A673 (cell line): ENCODE measurements at regions not wholly inside any gene's neighbourhood (a gene's known extent, or its start where the extent isn't known, plus 50 kb on each side); places are given as distances from the start of the nearest gene placed in this dataset.

Source experiments
- EZH2 ChIP-seq: fragments of 200-600 bp; sonication (generic); IDR thresholded peaks from 2 replicates; pipeline ENCODE4 v1.6.1; 2017; ENCODE audit warnings: borderline replicate concordance, low read depth, mild to moderate bottlenecking, mixed read lengths, antibody characterized with exemption, low read length; ENCODE audit not compliant: poor library complexity, severe bottlenecking
- TF ChIP-seq, protein P1 (sequence below): fragments of 300-800, 200-600 bp; sonication (generic); conservative IDR thresholded peaks from 2 replicates; pipeline ENCODE4 v1.5.1; 2017; ENCODE audit warnings: low read depth, mild to moderate bottlenecking, antibody characterized with exemption, low read length, moderate library complexity, mixed read lengths

DNA sequence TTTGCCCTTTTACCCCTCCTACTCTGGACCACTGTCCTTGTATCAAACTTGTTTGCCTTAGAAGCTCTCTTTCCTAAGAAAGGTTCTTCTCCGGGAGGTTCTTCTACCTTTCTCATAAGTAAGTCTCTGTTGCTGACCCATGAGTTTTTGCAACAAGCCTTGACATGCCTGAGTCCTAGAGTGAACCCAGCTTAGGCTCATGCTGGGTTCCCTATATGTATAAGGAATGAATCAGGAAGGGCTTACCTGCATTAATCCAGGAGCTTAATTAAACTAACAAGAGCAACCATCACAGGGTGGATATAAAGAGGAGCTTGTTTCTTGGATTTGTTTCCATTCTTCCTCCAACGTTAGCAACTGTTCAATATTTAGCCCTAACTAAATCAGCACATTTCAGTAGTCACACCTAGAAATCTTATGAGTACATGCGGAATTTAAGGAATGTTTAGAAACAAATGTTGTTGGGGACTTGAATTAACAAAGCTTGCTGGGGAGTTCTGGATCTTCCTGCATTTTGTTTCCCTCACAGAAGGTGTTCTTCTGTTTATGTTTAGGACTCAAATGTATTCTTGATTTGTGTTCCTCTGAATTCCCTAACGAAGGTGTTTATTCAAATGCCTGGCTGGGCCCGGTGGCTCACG is 64.3 kb upstream of the RAB3GAP2 start:
- TF ChIP-seq, protein P1, sequence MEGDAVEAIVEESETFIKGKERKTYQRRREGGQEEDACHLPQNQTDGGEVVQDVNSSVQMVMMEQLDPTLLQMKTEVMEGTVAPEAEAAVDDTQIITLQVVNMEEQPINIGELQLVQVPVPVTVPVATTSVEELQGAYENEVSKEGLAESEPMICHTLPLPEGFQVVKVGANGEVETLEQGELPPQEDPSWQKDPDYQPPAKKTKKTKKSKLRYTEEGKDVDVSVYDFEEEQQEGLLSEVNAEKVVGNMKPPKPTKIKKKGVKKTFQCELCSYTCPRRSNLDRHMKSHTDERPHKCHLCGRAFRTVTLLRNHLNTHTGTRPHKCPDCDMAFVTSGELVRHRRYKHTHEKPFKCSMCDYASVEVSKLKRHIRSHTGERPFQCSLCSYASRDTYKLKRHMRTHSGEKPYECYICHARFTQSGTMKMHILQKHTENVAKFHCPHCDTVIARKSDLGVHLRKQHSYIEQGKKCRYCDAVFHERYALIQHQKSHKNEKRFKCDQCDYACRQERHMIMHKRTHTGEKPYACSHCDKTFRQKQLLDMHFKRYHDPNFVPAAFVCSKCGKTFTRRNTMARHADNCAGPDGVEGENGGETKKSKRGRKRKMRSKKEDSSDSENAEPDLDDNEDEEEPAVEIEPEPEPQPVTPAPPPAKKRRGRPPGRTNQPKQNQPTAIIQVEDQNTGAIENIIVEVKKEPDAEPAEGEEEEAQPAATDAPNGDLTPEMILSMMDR, result no peak
- no peak for TF ChIP-seq EZH2
